ENCODE measurements at regions not wholly inside any gene's neighbourhood (a gene's known extent, or its start where the extent isn't known, plus 50 kb on each side); places are given as distances from the start of the nearest gene placed in this dataset.

GRCh38 chr9:118336943-118337330 is 632.7 kb downstream of the TLR4 start:
- ChIA-PET CTCF (no interaction called here), POLR2A (no interaction called here)
- no peak overlapping the region for H3K27ac Mint-ChIP-seq (ENCODE audit: unreplicated experiment)
- Histone ChIP-seq H3K4me3 (ENCODE audit: low read depth, low read length) (no peak overlapping the region), H3K27me3 (replicated peaks; ENCODE audit: control insufficient read depth, insufficient read depth, low read length) (no peaks in the 10 kb centered on the region), H3K36me3 (ENCODE audit: control insufficient read depth, insufficient read depth, low read length) (no peaks in the 10 kb centered on the region), H3K9me3 (no peaks in the 10 kb centered on the region), H3K4me1 (no peaks in the 10 kb centered on the region)
- no peak for DNase-seq
- intact Hi-C loops (cut with micrococcal nuclease; ENCODE audit: unreplicated experiment): no loop called here
- H3K9me3 Mint-ChIP-seq (ENCODE audit: unreplicated experiment): peaks cover 10% of the 10 kb centered on the region
- BruUV-seq (replicated peaks): no TSS peak
- no peaks in the 10 kb centered on the region for H3K27me3 Mint-ChIP-seq (ENCODE audit: insufficient read depth, unreplicated experiment)
- no peak overlapping the region for H3K4me3 Mint-ChIP-seq (ENCODE audit: unreplicated experiment)
- no peaks in the 10 kb centered on the region for H3K36me3 Mint-ChIP-seq (ENCODE audit: insufficient read depth, unreplicated experiment)
- H3K4me1 Mint-ChIP-seq (ENCODE audit: low read depth, unreplicated experiment): no peaks in the 10 kb centered on the region
- TF ChIP-seq CTCF (IDR thresholded peaks at IDR 0.05; ENCODE audit: insufficient read depth in 1 of 2, low read depth in 1 of 2, low read length in 1 of 2, severe bottlenecking in 1 of 2, unreplicated experiment in 1 of 2): no peak

DNA sequence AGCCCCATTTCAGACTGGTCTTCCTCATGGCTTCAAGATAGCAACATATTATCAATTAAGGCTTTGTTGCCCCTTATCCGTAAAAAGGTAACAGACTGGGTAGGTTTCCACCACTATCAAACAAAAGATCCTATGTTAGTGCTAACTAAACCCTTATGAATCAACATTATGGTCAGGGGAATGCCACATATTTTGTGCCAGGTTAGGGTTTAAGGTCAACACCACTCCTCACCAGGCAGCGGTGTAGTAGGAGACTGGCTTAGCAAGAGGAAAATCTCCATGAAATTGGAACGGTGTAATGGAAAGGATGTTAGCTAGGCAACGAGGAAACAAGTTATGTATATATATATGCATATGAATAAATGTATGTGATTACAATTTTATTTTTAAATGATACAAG is 655.8 kb downstream of the TLR4 start:
- Mint-ChIP-seq H3K27me3 (ENCODE audit: insufficient read depth, unreplicated experiment) (no peaks in the 10 kb centered on the region), H3K4me1 (ENCODE audit: low read depth, unreplicated experiment) (no peaks in the 10 kb centered on the region), H3K36me3 (ENCODE audit: insufficient read depth, unreplicated experiment) (no peaks in the 10 kb centered on the region), H3K4me3 (ENCODE audit: unreplicated experiment) (no peak overlapping the region), H3K9me3 (ENCODE audit: unreplicated experiment) (no peaks in the 10 kb centered on the region), H3K27ac (ENCODE audit: unreplicated experiment) (no peak overlapping the region)
- no peak for DNase-seq
- no TSS peak for BruUV-seq (replicated peaks)
- no peaks in the 10 kb centered on the region for H3K27me3 ChIP-seq (replicated peaks; ENCODE audit: control insufficient read depth, insufficient read depth, low read length)
- intact Hi-C loops (cut with micrococcal nuclease; ENCODE audit: unreplicated experiment): no loop called here
- H3K36me3 ChIP-seq (ENCODE audit: control insufficient read depth, insufficient read depth, low read length): no peaks in the 10 kb centered on the region
- peaks cover 3% of the 10 kb centered on the region; the same call in 1 of the 2 replicates for H3K9me3 ChIP-seq
- CTCF ChIA-PET: no interaction called here
- POLR2A ChIA-PET: no interaction called here
- no peak overlapping the region for H3K4me3 ChIP-seq (ENCODE audit: low read depth, low read length)
- H3K4me1 ChIP-seq: no peaks in the 10 kb centered on the region
- TF ChIP-seq CTCF (IDR thresholded peaks at IDR 0.05; ENCODE audit: insufficient read depth in 1 of 2, low read depth in 1 of 2, low read length in 1 of 2, severe bottlenecking in 1 of 2, unreplicated experiment in 1 of 2): no peak

GRCh38 chr9:118362123-118362522 is 657.9 kb downstream of the TLR4 start:
- BruUV-seq (replicated peaks): no TSS peak
- no peak overlapping the region for H3K4me3 ChIP-seq (ENCODE audit: low read depth, low read length)
- POLR2A ChIA-PET: no interaction called here
- no peaks in the 10 kb centered on the region for H3K4me1 ChIP-seq
- no peaks in the 10 kb centered on the region for H3K27me3 Mint-ChIP-seq (ENCODE audit: insufficient read depth, unreplicated experiment)
- H3K9me3 ChIP-seq: peaks cover 3% of the 10 kb centered on the region; the same call in 1 of the 2 replicates
- H3K27ac Mint-ChIP-seq (ENCODE audit: unreplicated experiment): no peak overlapping the region
- H3K4me3 Mint-ChIP-seq (ENCODE audit: unreplicated experiment): no peak overlapping the region
- H3K27me3 ChIP-seq (replicated peaks; ENCODE audit: control insufficient read depth, insufficient read depth, low read length): no peaks in the 10 kb centered on the region
- no peaks in the 10 kb centered on the region for H3K36me3 ChIP-seq (ENCODE audit: control insufficient read depth, insufficient read depth, low read length)
- intact Hi-C loops (cut with micrococcal nuclease; ENCODE audit: unreplicated experiment): no loop called here
- H3K4me1 Mint-ChIP-seq (ENCODE audit: low read depth, unreplicated experiment): no peaks in the 10 kb centered on the region
- H3K9me3 Mint-ChIP-seq (ENCODE audit: unreplicated experiment): no peaks in the 10 kb centered on the region
- DNase-seq: no peak
- no peak for TF ChIP-seq CTCF (IDR thresholded peaks at IDR 0.05; ENCODE audit: insufficient read depth in 1 of 2, low read depth in 1 of 2, low read length in 1 of 2, severe bottlenecking in 1 of 2, unreplicated experiment in 1 of 2)
- CTCF ChIA-PET: no interaction called here
- no peaks in the 10 kb centered on the region for H3K36me3 Mint-ChIP-seq (ENCODE audit: insufficient read depth, unreplicated experiment)

Measured in Caco-2 (cell line).